ENCODE measurements at regions not wholly inside any gene's neighbourhood (a gene's known extent, or its start where the extent isn't known, plus 50 kb on each side); places are given as distances from the start of the nearest gene placed in this dataset.

- DNase-seq (ENCODE audit: low spot score), result no peak
Measured at GRCh38 chr11:43626798-43627197, 53.7 kb upstream of the HSD17B12 start.
